ENCODE measurements at regions not wholly inside any gene's neighbourhood (a gene's known extent, or its start where the extent isn't known, plus 50 kb on each side); places are given as distances from the start of the nearest gene placed in this dataset.
"Not testable (repeated sequence)": the region's sequence is repeated elsewhere in the genome, so short reads cannot be mapped to it uniquely, and the experiment has no call there.

GRCh38 chr2:13654416-13654815 lies 937.7 kb downstream of the TRIB2 start:
- Histone ChIP-seq H3K27me3 (no peaks in the 10 kb centered on the region), H3K4me3 (no peak overlapping the region), H3K27ac (no peak overlapping the region), H3K36me3 (no peaks in the 10 kb centered on the region), H3K4me1 (no peaks in the 10 kb centered on the region), H3K9me3 (peaks cover 0 to 7% of the 10 kb centered on the region in 2 donors)
- TF ChIP-seq CTCF (IDR thresholded peaks at IDR 0.05) = no peak
- no peak for DNase-seq (ENCODE audit: low spot score)

- DNase-seq (ENCODE audit: low spot score) = no peak
- no peak overlapping the region for H3K4me3 ChIP-seq
- no peak for TF ChIP-seq CTCF (IDR thresholded peaks at IDR 0.05)
- no peaks in the 10 kb centered on the region for H3K27me3 ChIP-seq
- no peaks in the 10 kb centered on the region for H3K4me1 ChIP-seq
- H3K27ac ChIP-seq = no peak overlapping the region
- no peaks in the 10 kb centered on the region for H3K36me3 ChIP-seq
- H3K9me3 ChIP-seq = no peaks in the 10 kb centered on the region
Observed at GRCh38 chr2:13660231-13660630, 943.5 kb downstream of the TRIB2 start.

- Histone ChIP-seq H3K36me3 (no peaks in the 10 kb centered on the region), H3K27ac (no peak overlapping the region), H3K9me3 (no peaks in the 10 kb centered on the region), H3K4me1 (no peaks in the 10 kb centered on the region), H3K27me3 (no peaks in the 10 kb centered on the region), H3K4me3 (no peak overlapping the region)
- no peak for TF ChIP-seq CTCF (IDR thresholded peaks at IDR 0.05)
- DNase-seq (ENCODE audit: low spot score) = no peak
Observed at GRCh38 chr2:13662055-13662454, 945.3 kb downstream of the TRIB2 start.

- Histone ChIP-seq H3K4me3 (no peak overlapping the region), H3K9me3 (no peaks in the 10 kb centered on the region), H3K4me1 (no peaks in the 10 kb centered on the region), H3K27ac (no peak overlapping the region), H3K27me3 (no peaks in the 10 kb centered on the region), H3K36me3 (no peaks in the 10 kb centered on the region)
- DNase-seq (ENCODE audit: low spot score) = no peak
- no peak for TF ChIP-seq CTCF (IDR thresholded peaks at IDR 0.05)
Observed at GRCh38 chr2:13666582-13667414, 950.1 kb downstream of the TRIB2 start.

GRCh38 chr2:13667415-13667757 lies 950.6 kb downstream of the TRIB2 start:
- TF ChIP-seq CTCF (IDR thresholded peaks at IDR 0.05) = no peak
- Histone ChIP-seq H3K27ac (no peak overlapping the region), H3K4me3 (no peak overlapping the region), H3K4me1 (no peaks in the 10 kb centered on the region), H3K9me3 (no peaks in the 10 kb centered on the region), H3K36me3 (no peaks in the 10 kb centered on the region), H3K27me3 (no peaks in the 10 kb centered on the region)
- DNase-seq (ENCODE audit: low spot score) = no peak

- Histone ChIP-seq H3K9me3 (no peaks in the 10 kb centered on the region), H3K27me3 (no peaks in the 10 kb centered on the region), H3K4me1 (no peaks in the 10 kb centered on the region), H3K27ac (no peak overlapping the region), H3K4me3 (no peak overlapping the region), H3K36me3 (no peaks in the 10 kb centered on the region)
- DNase-seq (ENCODE audit: low spot score) = no peak
- TF ChIP-seq CTCF (IDR thresholded peaks at IDR 0.05) = no peak
Observed at GRCh38 chr2:13669607-13670006, 952.9 kb downstream of the TRIB2 start.

GRCh38 chr2:13673821-13674220 lies 957.1 kb downstream of the TRIB2 start:
- not testable (repeated sequence) for DNase-seq (ENCODE audit: low spot score); H3K4me1 ChIP-seq; H3K9me3 ChIP-seq; H3K27me3 ChIP-seq; H3K4me3 ChIP-seq; H3K36me3 ChIP-seq; H3K27ac ChIP-seq
